ENCODE measurements at regions not wholly inside any gene's neighbourhood (a gene's known extent, or its start where the extent isn't known, plus 50 kb on each side); places are given as distances from the start of the nearest gene placed in this dataset.

DNA sequence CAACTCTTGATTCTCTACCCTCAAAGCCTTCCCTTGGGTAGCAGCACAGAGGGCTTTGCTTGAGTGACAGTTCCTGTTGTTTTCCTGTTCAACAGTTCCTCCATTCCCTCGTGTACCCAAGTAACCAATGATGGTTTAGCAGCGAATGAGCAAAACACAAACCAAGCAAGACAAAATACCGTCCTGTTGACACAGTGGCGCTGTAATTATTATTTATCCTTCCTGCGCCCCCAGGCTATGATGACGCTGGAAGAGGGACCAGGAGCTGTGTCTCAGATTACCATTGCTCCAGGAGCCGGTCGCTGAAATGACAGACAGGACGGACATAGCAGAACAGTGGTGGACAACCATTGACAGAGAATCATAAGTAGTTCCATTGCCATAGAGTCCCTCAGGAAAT is 154.8 kb downstream of the GADD45G start:
- H3K27me3 ChIP-seq: no peaks in the 10 kb centered on the region
- intact Hi-C loops (cut with DNase I; ENCODE audit: low total_unique reads): no loop called here
- no peak for DNase-seq

DNA sequence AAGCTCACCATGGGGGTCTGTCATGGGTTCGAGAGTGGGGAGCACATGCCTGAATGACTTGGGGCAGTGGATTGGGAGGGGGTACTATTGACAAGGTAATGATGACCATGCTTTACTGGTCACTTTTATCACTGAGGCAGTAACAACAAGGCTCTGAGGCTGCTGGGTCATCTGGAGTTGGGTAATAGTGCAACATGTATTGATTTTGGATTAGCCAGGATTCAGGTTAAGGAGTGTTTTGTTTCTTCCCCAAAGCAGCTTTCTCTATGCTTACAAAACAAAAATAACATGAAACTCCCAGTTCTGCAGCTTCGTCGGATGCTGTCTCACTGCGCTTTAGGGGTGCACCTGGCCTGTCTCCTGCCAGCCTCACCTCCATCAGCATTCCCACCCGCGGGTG is 155.3 kb downstream of the GADD45G start:
- no peak for TF ChIP-seq POLR2A (IDR thresholded peaks at IDR 0.05)
- TF ChIP-seq, protein P1, sequence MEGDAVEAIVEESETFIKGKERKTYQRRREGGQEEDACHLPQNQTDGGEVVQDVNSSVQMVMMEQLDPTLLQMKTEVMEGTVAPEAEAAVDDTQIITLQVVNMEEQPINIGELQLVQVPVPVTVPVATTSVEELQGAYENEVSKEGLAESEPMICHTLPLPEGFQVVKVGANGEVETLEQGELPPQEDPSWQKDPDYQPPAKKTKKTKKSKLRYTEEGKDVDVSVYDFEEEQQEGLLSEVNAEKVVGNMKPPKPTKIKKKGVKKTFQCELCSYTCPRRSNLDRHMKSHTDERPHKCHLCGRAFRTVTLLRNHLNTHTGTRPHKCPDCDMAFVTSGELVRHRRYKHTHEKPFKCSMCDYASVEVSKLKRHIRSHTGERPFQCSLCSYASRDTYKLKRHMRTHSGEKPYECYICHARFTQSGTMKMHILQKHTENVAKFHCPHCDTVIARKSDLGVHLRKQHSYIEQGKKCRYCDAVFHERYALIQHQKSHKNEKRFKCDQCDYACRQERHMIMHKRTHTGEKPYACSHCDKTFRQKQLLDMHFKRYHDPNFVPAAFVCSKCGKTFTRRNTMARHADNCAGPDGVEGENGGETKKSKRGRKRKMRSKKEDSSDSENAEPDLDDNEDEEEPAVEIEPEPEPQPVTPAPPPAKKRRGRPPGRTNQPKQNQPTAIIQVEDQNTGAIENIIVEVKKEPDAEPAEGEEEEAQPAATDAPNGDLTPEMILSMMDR (IDR thresholded peaks at IDR 0.05): no peak
- no peaks in the 10 kb centered on the region for H3K9me3 ChIP-seq
- H3K4me1 ChIP-seq: no peaks in the 10 kb centered on the region
- H3K27me3 ChIP-seq: no peaks in the 10 kb centered on the region
- intact Hi-C loops (cut with DNase I; ENCODE audit: low total_unique reads): no loop called here
- DNase-seq: no peak
- no peak overlapping the region for H3K27ac ChIP-seq
- H3K4me3 ChIP-seq: no peak overlapping the region
- no peaks in the 10 kb centered on the region for H3K36me3 ChIP-seq

More for the DNA sequence above, 154.8 kb downstream of the GADD45G start:
- H3K4me3 ChIP-seq: no peak overlapping the region
- no peaks in the 10 kb centered on the region for H3K4me1 ChIP-seq
- no peak overlapping the region for H3K27ac ChIP-seq
- TF ChIP-seq, protein P1 (IDR thresholded peaks at IDR 0.05): no peak
- no peak for TF ChIP-seq POLR2A (IDR thresholded peaks at IDR 0.05)
- H3K36me3 ChIP-seq: no peaks in the 10 kb centered on the region
- H3K9me3 ChIP-seq: no peaks in the 10 kb centered on the region

DNA sequence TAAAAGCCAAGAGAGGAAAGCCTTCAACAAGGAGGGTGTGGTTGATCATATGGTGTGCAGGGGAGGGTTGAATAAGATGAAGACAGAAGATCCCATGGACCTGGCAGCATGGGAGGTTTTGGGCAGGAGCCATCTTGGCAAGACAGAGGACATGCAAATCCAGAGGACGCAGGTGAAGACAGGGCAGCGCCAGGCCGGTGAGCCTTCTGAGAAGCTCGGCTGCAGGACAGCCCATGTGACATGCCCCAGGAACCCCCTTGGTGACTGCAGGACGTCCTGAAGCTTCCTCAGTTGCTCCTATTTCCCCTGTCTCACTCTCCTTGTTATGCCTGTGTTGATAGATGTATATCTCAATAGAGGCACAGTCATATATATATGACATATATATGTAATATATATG is 159.4 kb downstream of the GADD45G start:
- H3K27me3 ChIP-seq: no peaks in the 10 kb centered on the region
- no peak overlapping the region for H3K4me3 ChIP-seq
- DNase-seq: no peak
- H3K27ac ChIP-seq: no peak overlapping the region
- no peaks in the 10 kb centered on the region for H3K36me3 ChIP-seq
- H3K4me1 ChIP-seq: no peaks in the 10 kb centered on the region
- H3K9me3 ChIP-seq: no peaks in the 10 kb centered on the region
- intact Hi-C loops (cut with DNase I; ENCODE audit: low total_unique reads): no loop called here
- no peak for TF ChIP-seq POLR2A (IDR thresholded peaks at IDR 0.05)
- TF ChIP-seq, protein P1 (IDR thresholded peaks at IDR 0.05): no peak

DNA sequence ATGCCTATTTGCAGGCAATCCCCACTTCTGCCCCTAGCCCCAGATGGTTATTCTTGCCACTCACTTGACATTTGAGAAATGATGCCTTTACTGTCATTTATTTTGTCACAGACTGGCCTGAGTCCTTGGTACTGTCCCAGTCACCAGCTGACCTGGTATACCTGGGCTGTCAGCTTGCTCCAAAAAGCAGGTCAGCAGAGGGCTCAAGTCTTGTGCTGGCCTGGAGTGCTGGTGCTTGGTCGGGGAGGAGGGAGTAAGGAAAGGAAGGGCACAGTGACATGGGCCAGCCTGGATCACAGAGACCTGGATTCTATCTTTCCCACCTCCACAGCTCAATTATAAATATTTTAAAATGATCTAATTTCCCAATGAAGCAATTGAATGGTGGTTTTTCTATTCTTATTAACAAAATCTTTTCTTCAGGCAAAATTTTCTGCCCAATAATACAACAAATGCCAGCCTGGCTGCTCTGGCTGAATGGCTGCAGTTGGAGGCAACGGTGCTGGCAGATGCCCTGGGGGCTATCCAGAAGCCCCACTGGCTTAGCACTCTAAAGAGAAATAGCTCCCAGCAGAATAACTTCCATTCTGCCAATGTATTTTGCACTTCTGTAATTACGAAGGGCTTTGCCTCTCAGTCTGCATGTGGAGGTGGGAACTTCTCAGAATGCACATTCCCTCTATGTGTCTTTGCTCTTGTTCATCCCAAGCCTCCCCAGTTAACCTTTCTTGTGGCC is 160.6 kb downstream of the GADD45G start:
- Histone ChIP-seq H3K27me3 (no peaks in the 10 kb centered on the region), H3K36me3 (no peaks in the 10 kb centered on the region)

DNA sequence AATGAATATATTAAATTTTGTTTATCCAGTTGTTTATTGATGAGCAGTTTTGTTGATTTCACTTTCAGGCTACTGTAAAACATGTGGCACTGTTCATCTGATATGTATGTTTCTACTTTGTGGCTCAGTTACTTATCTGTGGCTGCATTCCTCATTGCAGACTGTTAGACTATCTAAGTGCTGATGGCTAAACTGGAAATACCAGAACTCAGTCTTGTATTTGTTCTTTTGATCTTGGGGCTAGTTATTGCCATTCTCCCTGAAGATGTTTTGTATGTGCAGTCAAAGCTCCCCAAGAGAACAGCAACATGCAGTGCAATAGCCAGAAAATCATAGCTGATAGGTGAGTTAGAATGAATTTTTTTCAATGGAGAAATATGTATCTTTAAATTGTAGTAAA is 162.2 kb downstream of the GADD45G start:
- no peak overlapping the region for H3K4me3 ChIP-seq
- H3K27me3 ChIP-seq: no peaks in the 10 kb centered on the region
- H3K9me3 ChIP-seq: no peaks in the 10 kb centered on the region
- no peaks in the 10 kb centered on the region for H3K36me3 ChIP-seq
- peaks cover 0 to 6% of the 10 kb centered on the region in 2 donors for H3K4me1 ChIP-seq
- no peak overlapping the region for H3K27ac ChIP-seq
- TF ChIP-seq, protein P1 (IDR thresholded peaks at IDR 0.05): no peak
- TF ChIP-seq POLR2A (IDR thresholded peaks at IDR 0.05): no peak
- DNase-seq: no peak
- intact Hi-C loops (cut with DNase I; ENCODE audit: low total_unique reads): no loop called here

More for the DNA sequence above, 160.6 kb downstream of the GADD45G start:
- no peak for TF ChIP-seq POLR2A (IDR thresholded peaks at IDR 0.05)
- TF ChIP-seq, protein P1 (IDR thresholded peaks at IDR 0.05): no peak
- no peaks in the 10 kb centered on the region for H3K9me3 ChIP-seq
- H3K4me1 ChIP-seq: peaks cover 0 to 5% of the 10 kb centered on the region in 2 donors
- intact Hi-C loops (cut with DNase I; ENCODE audit: low total_unique reads): no loop called here
- no peak for DNase-seq
- H3K27ac ChIP-seq: no peak overlapping the region
- no peak overlapping the region for H3K4me3 ChIP-seq
